ENCODE measurements at regions not wholly inside any gene's neighbourhood (a gene's known extent, or its start where the extent isn't known, plus 50 kb on each side); places are given as distances from the start of the nearest gene placed in this dataset.

- TF ChIP-seq CTCF (conservative IDR thresholded peaks at IDR 0.05) (no peak), EZH2 (IDR thresholded peaks at IDR 0.05; ENCODE audit: low read depth) (no peak)
Measured at GRCh38 chrX:34778916-34779315, 121.8 kb upstream of the TMEM47 start.
